ENCODE measurements at regions not wholly inside any gene's neighbourhood (a gene's known extent, or its start where the extent isn't known, plus 50 kb on each side); places are given as distances from the start of the nearest gene placed in this dataset.

GRCh38 chr2:6578416-6578815, 287.3 kb downstream of the CMPK2 start:
- Histone ChIP-seq H4K5ac (ENCODE audit: insufficient read length, low read depth, low read length) (no peak overlapping the region), H3K23me2 (ENCODE audit: low read depth, low read length) (no peaks in the 10 kb centered on the region), H2AK5ac (ENCODE audit: low read depth, low read length) (no peak overlapping the region), H4K8ac (ENCODE audit: extremely low read depth, insufficient read depth, low read length) (no peak overlapping the region), H4K91ac (replicated peaks; ENCODE audit: insufficient read length, low read length) (no peak overlapping the region), H3K9me3 (ENCODE audit: insufficient read depth in 2 of 2, low read depth in 1 of 2, low read length in 1 of 2) (no peaks in the 10 kb centered on the region), H3K27ac (ENCODE audit: low read depth, low read length) (no peak overlapping the region), H3K4me2 (ENCODE audit: insufficient read depth in 1 of 2, low read depth in 2 of 2, low read length in 2 of 2) (no peak overlapping the region), H3K4me1 (replicated peaks in 1 of 4; ENCODE audit: control insufficient read depth in 3 of 4, insufficient read depth in 4 of 4, low read length in 3 of 4) (no peaks in the 10 kb centered on the region; a peak in 1 of 7 replicates), H2BK120ac (replicated peaks; ENCODE audit: low read depth, low read length) (no peak overlapping the region), H3K27me3 (replicated peaks in 1 of 4; ENCODE audit: control insufficient read depth in 3 of 4, extremely low read depth in 1 of 4, insufficient read depth in 3 of 4, low read length in 3 of 4) (no peaks in the 10 kb centered on the region), H3K4ac (replicated peaks; ENCODE audit: insufficient read length, low read depth, low read length) (no peak overlapping the region), H3K56ac (replicated peaks; ENCODE audit: insufficient read length, low read depth, low read length) (no peak overlapping the region), H3K9ac (replicated peaks in 1 of 4; ENCODE audit: extremely low read depth in 1 of 4, low read depth in 3 of 4, low read length in 3 of 4) (no peak overlapping the region), H2BK15ac (ENCODE audit: low read length) (no peak overlapping the region), H3K79me1 (ENCODE audit: low read depth, low read length) (no peaks in the 10 kb centered on the region), H3K23ac (ENCODE audit: insufficient read length) (no peak overlapping the region), H2BK12ac (ENCODE audit: low read depth, low read length) (no peak overlapping the region), H3K4me3 (ENCODE audit: extremely low read depth in 1 of 4, insufficient read depth in 2 of 4, low read depth in 3 of 4, low read length in 4 of 4) (no peak overlapping the region), H3K36me3 (ENCODE audit: control insufficient read depth in 2 of 4, insufficient read depth in 4 of 4, low read length in 3 of 4) (no peaks in the 10 kb centered on the region), H4K20me1 (replicated peaks in 1 of 2; ENCODE audit: control insufficient read depth in 1 of 2, insufficient read depth in 2 of 2, low read length in 2 of 2) (peaks cover 0 to 2% of the 10 kb centered on the region in 2 experiments), H3K14ac (ENCODE audit: insufficient read length) (no peak overlapping the region), H3K18ac (ENCODE audit: extremely low read depth, low read length) (no peak overlapping the region), H2BK20ac (ENCODE audit: low read length) (no peak overlapping the region), H2BK5ac (ENCODE audit: low read depth, low read length) (no peak overlapping the region), H2AFZ (ENCODE audit: low read length) (no peak overlapping the region), H3K79me2 (ENCODE audit: control insufficient read depth in 1 of 2, insufficient read depth in 2 of 2, low read length in 2 of 2) (no peaks in the 10 kb centered on the region)
- DNase-seq (ENCODE audit: low read depth in 1 of 2, low spot score in 2 of 2) (no peak), FAIRE-seq (no peak)
- WGBS, 2 experiments (ENCODE audit: extremely low coverage in 1 of 2, insufficient coverage in 1 of 2, insufficient read length in 1 of 2, insufficient replicate concordance in 2 of 2, low coverage in 1 of 2, low lambda C conversion rate in 2 of 2, missing lambda C conversion rate in 1 of 2), result 84% methylated on average over 4 of the region's 4 CpGs; no CpG with 5 or more reads in 1 of the 2 experiments
- ChIA-PET POLR2A (ENCODE audit: partially characterized antibody) (no interaction called here), CTCF (ENCODE audit: partially characterized antibody) (interaction anchor here (1.0 kb wide), 1 partner anchor 10 kb away, joined by 3 read pairs; no protein-coding TSS in a partner anchor)
- TF ChIP-seq EGR1 (IDR thresholded peaks at IDR 0.05; ENCODE audit: borderline replicate concordance, low read depth, low read length), result no peak
- TF ChIP-seq KDM4A (IDR thresholded peaks at IDR 0.05; ENCODE audit: low read depth, low read length, severe bottlenecking), result no peak
- TF ChIP-seq HDAC2 (IDR thresholded peaks at IDR 0.05; ENCODE audit: borderline replicate concordance in 1 of 2, low read depth in 2 of 2, low read length in 2 of 2), result no peak

Measured in H1 (cell line).